H1 (cell line): ENCODE measurements at regions not wholly inside any gene's neighbourhood (a gene's known extent, or its start where the extent isn't known, plus 50 kb on each side); places are given as distances from the start of the nearest gene placed in this dataset.
"Not testable (repeated sequence)": the region's sequence is repeated elsewhere in the genome, so short reads cannot be mapped to it uniquely, and the experiment has no call there.

Source experiments
- CTCF ChIA-PET: fragments of 300-600 bp; sonication (Branson Sonifier 250); formaldehyde crosslinking; loops from one replicate; lab custom pipeline; 2021; ENCODE audit not compliant: partially characterized antibody; lab: Charles Lee
- POLR2A ChIA-PET: fragments of 300-600 bp; sonication (Branson Sonifier 250); formaldehyde crosslinking; loops from one replicate; lab custom pipeline; 2021; ENCODE audit warnings: inconsistent platforms; ENCODE audit not compliant: partially characterized antibody; lab: Charles Lee
- DNase-seq, 2 experiments: peaks; one replicate each; pipeline versions ENCODE4 v3.0.0 to v3.0.0-alpha.2; 2010 to 2022; ENCODE audit warnings: low spot score in 2 of 2, low read depth in 1 of 2, mixed read lengths in 1 of 2
- FAIRE-seq: peaks from 2 replicates; lab custom pipeline; 2011; peaks lifted over from hg19 to GRCh38; lab: Jason Lieb, UNC
- H2AFZ ChIP-seq: 2 replicates; pipeline ENCODE4 v1.8.1; 2012; ENCODE audit warnings: low read length, inconsistent platforms
- H2AK5ac ChIP-seq: 2 replicates; pipeline ENCODE4 v1.6.1; 2013; ENCODE audit warnings: low read depth, low read length
- H2BK120ac ChIP-seq: replicated peaks from 2 replicates; pipeline ENCODE3; 2013; ENCODE audit warnings: low read depth, low read length, inconsistent platforms
- H2BK12ac ChIP-seq: 2 replicates; pipeline ENCODE4 v1.6.1; 2013; ENCODE audit warnings: low read depth, low read length
- H2BK15ac ChIP-seq: 2 replicates; pipeline ENCODE4 v1.6.1; 2013; ENCODE audit warnings: low read length
- H2BK20ac ChIP-seq: 2 replicates; pipeline ENCODE4 v1.6.1; 2013; ENCODE audit warnings: low read length
- H2BK5ac ChIP-seq: 2 replicates; pipeline ENCODE4 v1.6.1; 2013; ENCODE audit warnings: low read depth, low read length
- H3K14ac ChIP-seq: 2 replicates; pipeline ENCODE4 v1.6.1; 2013; ENCODE audit warnings: inconsistent platforms; ENCODE audit not compliant: insufficient read length
- H3K18ac ChIP-seq: 2 replicates; pipeline ENCODE4 v1.6.1; 2013; ENCODE audit warnings: low read length; ENCODE audit errors: extremely low read depth
- H3K23ac ChIP-seq: 2 replicates; pipeline ENCODE4 v1.6.1; 2013; ENCODE audit warnings: inconsistent platforms; ENCODE audit not compliant: insufficient read length
- H3K23me2 ChIP-seq: 2 replicates; pipeline ENCODE4 v1.6.1; 2013; ENCODE audit warnings: low read depth, low read length
- H3K27ac ChIP-seq: 2 replicates; pipeline ENCODE4 v1.6.1; 2011; ENCODE audit warnings: low read depth, low read length, inconsistent platforms
- H3K27me3 ChIP-seq, 4 experiments: replicated peaks in 1 of 4; 1 replicate in 1 of 4; 2 replicates in 3 of 4; pipeline versions ENCODE4 v1.6.1 to v1.8.1; 2011 to 2013; ENCODE audit warnings: low read length in 3 of 4, mild to moderate bottlenecking in 3 of 4, inconsistent platforms in 2 of 4, mixed read lengths in 2 of 4, moderate library complexity in 1 of 4; ENCODE audit not compliant: control insufficient read depth in 3 of 4, insufficient read depth in 3 of 4; ENCODE audit errors: extremely low read depth in 1 of 4
- H3K36me3 ChIP-seq, 4 experiments: 2 replicates each; pipeline versions ENCODE4 v1.6.1 to v1.8.1; 2011 to 2013; ENCODE audit warnings: mild to moderate bottlenecking in 4 of 4, low read length in 3 of 4, moderate library complexity in 2 of 4, control low read depth in 1 of 4, inconsistent platforms in 1 of 4; ENCODE audit not compliant: insufficient read depth in 4 of 4, control insufficient read depth in 2 of 4
- H3K4ac ChIP-seq: replicated peaks from 2 replicates; pipeline ENCODE3; 2013; ENCODE audit warnings: low read length, low read depth, mixed read lengths, inconsistent platforms; ENCODE audit not compliant: insufficient read length
- H3K4me1 ChIP-seq, 4 experiments: replicated peaks in 1 of 4; 1 replicate in 1 of 4; 2 replicates in 3 of 4; pipeline versions ENCODE4 v1.6.1 to v1.8.1; 2011 to 2013; ENCODE audit warnings: low read length in 3 of 4, inconsistent platforms in 2 of 4, mixed read lengths in 1 of 4; ENCODE audit not compliant: insufficient read depth in 4 of 4, control insufficient read depth in 3 of 4
- H3K4me2 ChIP-seq, 2 experiments: 2 replicates each; pipeline versions ENCODE4 v1.6.1 to v1.8.1; 2011 to 2013; ENCODE audit warnings: low read depth in 2 of 2, low read length in 2 of 2, control low read depth in 1 of 2, inconsistent platforms in 1 of 2, mild to moderate bottlenecking in 1 of 2; ENCODE audit not compliant: insufficient read depth in 1 of 2
- H3K4me3 ChIP-seq, 4 experiments: fragments of 200-600, 300-600 bp in 1 of 4; sonication (generic), shearing (Covaris generic), sonication (Bioruptor Twin) in 1 of 4; 2 replicates each; pipeline versions ENCODE4 v1.5.1 to v1.8.1; 2011 to 2016; ENCODE audit warnings: low read length in 4 of 4, low read depth in 3 of 4, control low read depth in 2 of 4, inconsistent platforms in 2 of 4, mild to moderate bottlenecking in 2 of 4, mixed read lengths in 1 of 4, moderate library complexity in 1 of 4; ENCODE audit not compliant: insufficient read depth in 2 of 4; ENCODE audit errors: extremely low read depth in 1 of 4
- H3K56ac ChIP-seq: replicated peaks from 2 replicates; pipeline ENCODE3; 2013; ENCODE audit warnings: low read depth, mild to moderate bottlenecking, mixed read lengths, low read length, inconsistent platforms; ENCODE audit not compliant: insufficient read length
- H3K79me1 ChIP-seq: 2 replicates; pipeline ENCODE4 v1.6.1; 2013; ENCODE audit warnings: low read depth, low read length, control low read depth
- H3K79me2 ChIP-seq, 2 experiments: 2 replicates each; pipeline versions ENCODE4 v1.6.1 to v1.8.1; 2012 to 2013; ENCODE audit warnings: low read length in 2 of 2, mild to moderate bottlenecking in 2 of 2, inconsistent platforms in 1 of 2; ENCODE audit not compliant: insufficient read depth in 2 of 2, control insufficient read depth in 1 of 2
- H3K9ac ChIP-seq, 4 experiments: replicated peaks in 1 of 4; 1 replicate in 1 of 4; 2 replicates in 3 of 4; pipeline versions ENCODE4 v1.6.1 to v1.8.1; 2011 to 2013; ENCODE audit warnings: low read depth in 3 of 4, low read length in 3 of 4, control low read depth in 2 of 4, mild to moderate bottlenecking in 2 of 4, moderate library complexity in 2 of 4, inconsistent platforms in 1 of 4; ENCODE audit errors: extremely low read depth in 1 of 4
- H3K9me3 ChIP-seq, 2 experiments: 2 replicates each; pipeline versions ENCODE4 v1.6.1 to v1.8.1; 2012 to 2013; ENCODE audit warnings: mild to moderate bottlenecking in 2 of 2, moderate library complexity in 2 of 2, control low read depth in 1 of 2, inconsistent platforms in 1 of 2, low read depth in 1 of 2, low read length in 1 of 2, mixed read lengths in 1 of 2; ENCODE audit not compliant: insufficient read depth in 2 of 2
- H4K20me1 ChIP-seq, 2 experiments: replicated peaks in 1 of 2; 2 replicates each; pipeline versions ENCODE3 to v1.8.1; 2011 to 2013; ENCODE audit warnings: inconsistent platforms in 2 of 2, low read length in 2 of 2, mild to moderate bottlenecking in 1 of 2; ENCODE audit not compliant: insufficient read depth in 2 of 2, control insufficient read depth in 1 of 2
- H4K5ac ChIP-seq: 2 replicates; pipeline ENCODE4 v1.6.1; 2013; ENCODE audit warnings: low read length, low read depth, mixed read lengths, inconsistent platforms; ENCODE audit not compliant: insufficient read length
- H4K8ac ChIP-seq: 2 replicates; pipeline ENCODE4 v1.8.0; 2013; ENCODE audit warnings: mild to moderate bottlenecking, moderate library complexity, low read length, inconsistent platforms; ENCODE audit not compliant: insufficient read depth; ENCODE audit errors: extremely low read depth
- H4K91ac ChIP-seq: replicated peaks from 2 replicates; pipeline ENCODE3; 2013; ENCODE audit warnings: low read length, mixed read lengths, inconsistent platforms; ENCODE audit not compliant: insufficient read length
- WGBS, 2 experiments: shearing (Covaris generic) in 1 of 2; methylation state at CpG; one replicate each; pipeline versions ENCODE4 v1.1.6 to v1.1.7; 2013 to 2015; ENCODE audit warnings: low lambda C conversion rate in 2 of 2, mixed read lengths in 2 of 2, inconsistent platforms in 1 of 2, low coverage in 1 of 2, missing lambda C conversion rate in 1 of 2; ENCODE audit not compliant: insufficient replicate concordance in 2 of 2, insufficient coverage in 1 of 2, insufficient read length in 1 of 2; ENCODE audit errors: extremely low coverage in 1 of 2, missing lambda C conversion rate in 1 of 2; 5-methylcytosine and 5-hydroxymethylcytosine counted together

GRCh38 chr9:1558666-1559065, 456.5 kb upstream of the SMARCA2 start:
- H4K91ac ChIP-seq, H3K4me2 ChIP-seq, H3K27me3 ChIP-seq, H3K4me3 ChIP-seq, H4K8ac ChIP-seq, H2AK5ac ChIP-seq, H2BK15ac ChIP-seq, POLR2A ChIA-PET, H2BK5ac ChIP-seq, H4K20me1 ChIP-seq, FAIRE-seq, H3K4me1 ChIP-seq, H2BK20ac ChIP-seq, H3K27ac ChIP-seq, H3K56ac ChIP-seq, H3K23ac ChIP-seq, H3K79me2 ChIP-seq, H2BK12ac ChIP-seq, H3K14ac ChIP-seq, H3K4ac ChIP-seq, H4K5ac ChIP-seq, H3K23me2 ChIP-seq, H2AFZ ChIP-seq, H3K18ac ChIP-seq, H3K9ac ChIP-seq, H2BK120ac ChIP-seq, CTCF ChIA-PET, H3K36me3 ChIP-seq, H3K79me1 ChIP-seq, DNase-seq: not testable (repeated sequence)
- 83% methylated on average over 10 of the region's 10 CpGs; no CpG with 5 or more reads in 1 of the 2 experiments for WGBS, 2 experiments
- H3K9me3 ChIP-seq, result peaks cover 30 to 38% of the 10 kb centered on the region in 2 experiments
